ENCODE measurements at regions not wholly inside any gene's neighbourhood (a gene's known extent, or its start where the extent isn't known, plus 50 kb on each side); places are given as distances from the start of the nearest gene placed in this dataset.

DNA sequence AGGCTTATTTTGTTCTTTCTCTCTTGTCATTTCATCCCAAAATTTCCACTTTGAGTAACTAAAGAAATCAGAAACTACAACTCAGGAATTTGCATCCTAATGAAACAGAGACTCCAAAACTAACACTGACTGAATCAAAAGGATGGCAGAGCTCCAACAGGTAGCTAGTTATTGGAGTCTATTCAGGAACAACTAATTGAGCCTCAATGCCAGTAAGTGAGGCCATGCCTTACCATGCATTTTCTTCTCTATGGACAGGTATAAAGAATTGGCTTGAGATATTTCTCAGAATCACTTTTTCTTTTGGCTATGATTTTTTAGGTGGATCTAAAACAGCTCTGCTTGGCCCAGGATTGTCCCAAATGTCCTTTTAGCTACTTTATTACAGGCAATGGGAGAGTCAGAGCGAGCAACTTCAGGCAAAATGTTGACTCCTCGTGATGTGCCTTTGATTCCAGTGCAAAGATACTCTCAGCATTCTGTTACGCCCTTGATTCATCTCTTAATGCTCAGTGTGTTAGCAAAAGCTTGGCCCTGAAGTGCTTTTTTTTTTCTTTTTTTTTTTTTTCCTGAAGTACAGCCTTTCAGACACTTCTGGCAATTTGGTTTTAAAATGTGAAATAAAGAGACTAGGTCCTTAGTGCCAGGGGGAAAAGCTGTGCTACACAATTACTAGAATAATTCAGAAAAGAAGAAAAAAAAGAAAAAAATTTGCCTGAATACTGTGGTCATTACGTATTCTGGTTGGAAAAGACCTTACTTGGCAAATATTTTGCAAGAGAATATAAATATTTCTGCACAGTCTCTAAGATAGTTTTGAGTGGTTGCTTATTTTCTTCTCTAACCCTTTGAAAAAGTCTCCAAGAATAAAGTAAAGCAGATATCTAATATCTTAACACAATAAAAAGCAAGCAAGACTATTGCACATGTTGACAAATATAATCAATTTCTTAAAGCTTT, 423.7 kb downstream of the ANXA1 start:
- TF ChIP-seq POLR2AphosphoS5 (IDR thresholded peaks at IDR 0.05) (no peak), EP300 (IDR thresholded peaks at IDR 0.05) (no peak), POLR2A (IDR thresholded peaks at IDR 0.05) (no peak)
- TF ChIP-seq, protein P1, sequence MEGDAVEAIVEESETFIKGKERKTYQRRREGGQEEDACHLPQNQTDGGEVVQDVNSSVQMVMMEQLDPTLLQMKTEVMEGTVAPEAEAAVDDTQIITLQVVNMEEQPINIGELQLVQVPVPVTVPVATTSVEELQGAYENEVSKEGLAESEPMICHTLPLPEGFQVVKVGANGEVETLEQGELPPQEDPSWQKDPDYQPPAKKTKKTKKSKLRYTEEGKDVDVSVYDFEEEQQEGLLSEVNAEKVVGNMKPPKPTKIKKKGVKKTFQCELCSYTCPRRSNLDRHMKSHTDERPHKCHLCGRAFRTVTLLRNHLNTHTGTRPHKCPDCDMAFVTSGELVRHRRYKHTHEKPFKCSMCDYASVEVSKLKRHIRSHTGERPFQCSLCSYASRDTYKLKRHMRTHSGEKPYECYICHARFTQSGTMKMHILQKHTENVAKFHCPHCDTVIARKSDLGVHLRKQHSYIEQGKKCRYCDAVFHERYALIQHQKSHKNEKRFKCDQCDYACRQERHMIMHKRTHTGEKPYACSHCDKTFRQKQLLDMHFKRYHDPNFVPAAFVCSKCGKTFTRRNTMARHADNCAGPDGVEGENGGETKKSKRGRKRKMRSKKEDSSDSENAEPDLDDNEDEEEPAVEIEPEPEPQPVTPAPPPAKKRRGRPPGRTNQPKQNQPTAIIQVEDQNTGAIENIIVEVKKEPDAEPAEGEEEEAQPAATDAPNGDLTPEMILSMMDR (IDR thresholded peaks at IDR 0.05), result no peak
- intact Hi-C loops (cut with DNase I; ENCODE audit: low total_unique reads), result no loop called here
- no peaks in the 10 kb centered on the region for H3K36me3 ChIP-seq
- no peaks in the 10 kb centered on the region for H3K4me1 ChIP-seq
- H3K4me3 ChIP-seq, result no peak overlapping the region
- 57 to 70% (median 62%) methylated on average over 4 of the region's 4 CpGs for WGBS, 5 donors
- no peaks in the 10 kb centered on the region for H3K9me3 ChIP-seq
- no peak overlapping the region for H3K27ac ChIP-seq
- peaks cover 0 to 3% (median 0%) of the 10 kb centered on the region in 3 donors for H3K27me3 ChIP-seq
- DNase-seq, result no peak

DNA sequence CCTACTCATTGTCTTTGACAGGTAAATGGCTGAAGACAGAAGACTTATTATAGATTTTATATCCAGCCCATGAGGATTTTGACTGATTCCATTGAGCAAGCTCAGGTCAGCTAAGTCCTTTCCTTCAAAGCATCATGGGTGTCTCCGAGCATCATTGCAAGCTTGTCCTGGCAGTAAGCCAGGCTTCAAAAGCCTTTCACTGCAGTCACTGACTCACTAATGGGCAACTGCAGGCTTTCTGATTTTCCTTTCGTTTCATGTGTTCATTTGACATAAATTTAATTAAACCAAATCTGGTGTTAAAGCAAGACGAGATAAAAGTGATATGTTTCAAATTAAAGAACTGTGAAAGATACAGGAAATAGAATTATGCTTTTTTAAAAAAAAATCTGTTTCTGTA, 426.2 kb downstream of the ANXA1 start:
- Histone ChIP-seq H3K4me1 (no peaks in the 10 kb centered on the region), H3K9me3 (no peaks in the 10 kb centered on the region), H3K27ac (no peak overlapping the region), H3K36me3 (no peaks in the 10 kb centered on the region), H3K27me3 (peaks cover 0 to 3% (median 0%) of the 10 kb centered on the region in 3 donors), H3K4me3 (no peak overlapping the region)
- intact Hi-C loops (cut with DNase I; ENCODE audit: low total_unique reads), result no loop called here
- 42 to 57% (median 49%) methylated on average over 3 of the region's 3 CpGs for WGBS, 5 donors
- TF ChIP-seq EP300 (IDR thresholded peaks at IDR 0.05) (no peak), POLR2A (IDR thresholded peaks at IDR 0.05) (no peak), POLR2AphosphoS5 (IDR thresholded peaks at IDR 0.05) (no peak)
- TF ChIP-seq, protein P1 (IDR thresholded peaks at IDR 0.05), result no peak
- DNase-seq, result peak in 1 of 2 donors; percentile 59

DNA sequence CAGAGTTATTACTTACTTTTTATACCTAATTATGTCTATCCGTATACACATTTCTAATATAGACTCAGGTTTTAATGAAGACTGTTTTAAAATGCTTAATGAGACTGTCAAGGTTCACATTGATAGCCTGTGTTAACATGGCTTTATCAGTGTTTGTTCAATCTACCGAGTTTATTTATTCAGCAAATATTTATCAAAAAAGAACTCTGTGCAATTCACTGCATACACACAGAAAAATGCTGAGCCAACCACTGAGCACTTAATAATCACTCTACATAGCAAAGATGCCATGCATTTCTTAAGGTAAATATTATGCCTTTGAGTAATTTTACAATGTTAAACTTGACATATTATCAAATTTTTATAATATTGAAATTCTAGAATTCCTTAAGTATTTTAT, 428.2 kb downstream of the ANXA1 start:
- 21 to 40% (median 26%) methylated on average over 2 of the region's 2 CpGs for WGBS, 5 donors
- intact Hi-C loops (cut with DNase I; ENCODE audit: low total_unique reads), result no loop called here
- Histone ChIP-seq H3K27me3 (peaks cover 0 to 3% (median 0%) of the 10 kb centered on the region in 3 donors), H3K4me3 (no peak overlapping the region), H3K36me3 (no peaks in the 10 kb centered on the region), H3K9me3 (no peaks in the 10 kb centered on the region), H3K27ac (no peak overlapping the region), H3K4me1 (no peaks in the 10 kb centered on the region)
- no peak for TF ChIP-seq POLR2AphosphoS5 (IDR thresholded peaks at IDR 0.05)
- TF ChIP-seq EP300 (IDR thresholded peaks at IDR 0.05), result no peak
- no peak for TF ChIP-seq POLR2A (IDR thresholded peaks at IDR 0.05)
- TF ChIP-seq, protein P1 (IDR thresholded peaks at IDR 0.05), result no peak
- peak in 1 of 2 donors; percentile 16 for DNase-seq

DNA sequence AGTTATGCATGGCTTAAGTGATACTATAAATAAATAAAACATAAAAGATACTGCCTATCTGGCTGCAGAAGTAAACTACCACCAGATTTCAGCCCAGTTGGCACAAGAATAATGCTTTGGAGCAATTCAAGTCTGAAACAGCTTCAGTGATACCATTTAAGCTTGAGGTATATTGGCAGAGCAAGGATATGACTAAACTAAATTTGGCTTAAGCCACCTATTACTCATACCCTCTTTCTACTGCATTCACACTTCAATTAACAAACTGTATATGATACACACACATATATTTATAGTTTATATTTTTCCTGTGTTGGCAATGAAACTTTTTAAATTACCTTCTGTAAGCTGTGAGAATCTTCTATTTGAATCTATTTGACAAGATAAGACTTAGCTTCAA, 431.9 kb downstream of the ANXA1 start:
- no peak for DNase-seq
- Histone ChIP-seq H3K27me3 (no peaks in the 10 kb centered on the region), H3K36me3 (no peaks in the 10 kb centered on the region), H3K4me3 (no peak overlapping the region), H3K9me3 (no peaks in the 10 kb centered on the region), H3K4me1 (no peaks in the 10 kb centered on the region), H3K27ac (no peak overlapping the region)
- TF ChIP-seq EP300 (IDR thresholded peaks at IDR 0.05) (no peak), POLR2A (IDR thresholded peaks at IDR 0.05) (no peak), POLR2AphosphoS5 (IDR thresholded peaks at IDR 0.05) (no peak)
- TF ChIP-seq, protein P1 (IDR thresholded peaks at IDR 0.05), result no peak
- intact Hi-C loops (cut with DNase I; ENCODE audit: low total_unique reads), result no loop called here

All from stomach (tissue), 8 donors.